ENCODE measurements at regions not wholly inside any gene's neighbourhood (a gene's known extent, or its start where the extent isn't known, plus 50 kb on each side); places are given as distances from the start of the nearest gene placed in this dataset.

DNA sequence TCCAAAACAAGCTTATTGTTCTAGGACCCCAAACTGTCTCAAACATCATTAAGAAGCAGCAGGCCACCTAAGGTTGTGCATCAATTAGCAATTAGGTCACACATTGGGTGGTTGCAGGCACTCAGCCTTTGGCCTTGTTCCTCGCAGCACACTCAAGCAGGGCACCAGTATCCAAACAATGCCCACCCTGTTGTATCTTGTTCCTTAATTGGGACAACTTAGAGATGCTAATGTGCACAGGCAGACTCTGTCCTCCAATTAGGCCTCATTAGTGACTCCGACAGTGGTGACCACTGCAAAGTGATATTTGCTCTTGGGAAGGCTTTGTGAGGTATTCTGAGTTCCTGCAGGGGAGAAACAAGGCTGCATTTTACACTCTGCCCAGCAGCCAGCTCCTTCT, 515.1 kb upstream of the PTBP2 start:
- H3K4me1 ChIP-seq (ENCODE audit: low read length), result no peaks in the 10 kb centered on the region
- TF ChIP-seq, protein P1, sequence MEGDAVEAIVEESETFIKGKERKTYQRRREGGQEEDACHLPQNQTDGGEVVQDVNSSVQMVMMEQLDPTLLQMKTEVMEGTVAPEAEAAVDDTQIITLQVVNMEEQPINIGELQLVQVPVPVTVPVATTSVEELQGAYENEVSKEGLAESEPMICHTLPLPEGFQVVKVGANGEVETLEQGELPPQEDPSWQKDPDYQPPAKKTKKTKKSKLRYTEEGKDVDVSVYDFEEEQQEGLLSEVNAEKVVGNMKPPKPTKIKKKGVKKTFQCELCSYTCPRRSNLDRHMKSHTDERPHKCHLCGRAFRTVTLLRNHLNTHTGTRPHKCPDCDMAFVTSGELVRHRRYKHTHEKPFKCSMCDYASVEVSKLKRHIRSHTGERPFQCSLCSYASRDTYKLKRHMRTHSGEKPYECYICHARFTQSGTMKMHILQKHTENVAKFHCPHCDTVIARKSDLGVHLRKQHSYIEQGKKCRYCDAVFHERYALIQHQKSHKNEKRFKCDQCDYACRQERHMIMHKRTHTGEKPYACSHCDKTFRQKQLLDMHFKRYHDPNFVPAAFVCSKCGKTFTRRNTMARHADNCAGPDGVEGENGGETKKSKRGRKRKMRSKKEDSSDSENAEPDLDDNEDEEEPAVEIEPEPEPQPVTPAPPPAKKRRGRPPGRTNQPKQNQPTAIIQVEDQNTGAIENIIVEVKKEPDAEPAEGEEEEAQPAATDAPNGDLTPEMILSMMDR (IDR thresholded peaks at IDR 0.05; ENCODE audit: low read depth, low read length), result no peak
- TF ChIP-seq EZH2phosphoT487 (IDR thresholded peaks at IDR 0.05; ENCODE audit: low read depth), result no peak
- no peak overlapping the region for H3K4me2 ChIP-seq (ENCODE audit: low read length)
- H3K4me3 ChIP-seq (ENCODE audit: low read length), result no peak overlapping the region
- no peaks in the 10 kb centered on the region for H3K79me2 ChIP-seq (ENCODE audit: low read length)
- no peaks in the 10 kb centered on the region for H3K9me3 ChIP-seq (ENCODE audit: insufficient read depth, low read length)
- H3K36me3 ChIP-seq (replicated peaks; ENCODE audit: low read depth, low read length), result no peaks in the 10 kb centered on the region
- no peaks in the 10 kb centered on the region for H3K27me3 ChIP-seq (ENCODE audit: low read depth, low read length)
- no peaks in the 10 kb centered on the region for H4K20me1 ChIP-seq (ENCODE audit: insufficient read depth, low read length)
- no peak overlapping the region for H3K27ac ChIP-seq (ENCODE audit: low read length)
- H2AFZ ChIP-seq (ENCODE audit: low read depth, low read length), result no peak overlapping the region
- H3K9ac ChIP-seq (ENCODE audit: low read length), result no peak overlapping the region

DNA sequence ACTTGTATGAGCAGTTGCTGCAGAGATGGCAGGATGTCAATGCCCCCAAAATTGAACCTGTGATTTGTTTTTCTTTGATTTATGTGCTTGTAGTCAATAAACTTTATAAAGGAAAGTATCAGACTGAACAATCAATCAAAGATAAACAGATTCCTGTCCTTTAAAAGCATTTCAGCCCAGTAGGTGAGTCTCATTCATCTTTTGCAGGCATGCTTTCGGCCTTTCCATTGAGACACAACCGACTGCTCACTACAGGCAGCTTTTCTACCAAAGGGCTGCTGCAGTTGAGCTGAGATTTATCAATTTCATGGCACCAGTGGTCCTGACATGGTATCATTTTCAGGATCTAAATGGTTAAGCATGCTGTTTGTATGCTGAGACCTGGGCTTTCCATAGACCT, 513.6 kb upstream of the PTBP2 start:
- Histone ChIP-seq H2AFZ (ENCODE audit: low read depth, low read length) (no peak overlapping the region), H4K20me1 (ENCODE audit: insufficient read depth, low read length) (no peaks in the 10 kb centered on the region), H3K27me3 (ENCODE audit: low read depth, low read length) (no peaks in the 10 kb centered on the region), H3K4me2 (ENCODE audit: low read length) (no peak overlapping the region), H3K27ac (ENCODE audit: low read length) (no peak overlapping the region), H3K4me3 (ENCODE audit: low read length) (no peak overlapping the region), H3K4me1 (ENCODE audit: low read length) (no peaks in the 10 kb centered on the region), H3K9me3 (ENCODE audit: insufficient read depth, low read length) (no peaks in the 10 kb centered on the region), H3K9ac (ENCODE audit: low read length) (no peak overlapping the region), H3K79me2 (ENCODE audit: low read length) (no peaks in the 10 kb centered on the region), H3K36me3 (replicated peaks; ENCODE audit: low read depth, low read length) (no peaks in the 10 kb centered on the region)
- TF ChIP-seq EZH2phosphoT487 (IDR thresholded peaks at IDR 0.05; ENCODE audit: low read depth), result no peak
- TF ChIP-seq, protein P1 (IDR thresholded peaks at IDR 0.05; ENCODE audit: low read depth, low read length), result no peak

DNA sequence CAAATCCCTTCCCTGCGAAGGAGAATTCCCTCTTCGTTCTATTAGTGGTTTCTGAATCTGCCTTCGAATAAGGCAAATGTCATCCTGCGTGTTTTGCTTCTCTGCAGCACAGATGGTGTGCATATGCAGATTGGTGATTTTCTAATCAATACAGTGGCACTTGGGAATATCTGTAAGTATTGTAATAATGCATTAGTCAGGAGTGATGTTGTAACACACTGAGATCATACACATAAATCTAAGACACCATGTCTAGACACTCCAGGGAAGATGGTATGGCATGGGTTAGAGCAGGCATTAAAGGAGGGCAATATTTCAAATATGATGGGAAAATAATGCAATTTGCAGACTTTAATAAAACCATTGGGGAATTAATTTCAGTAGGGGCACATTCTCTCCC, 513.2 kb upstream of the PTBP2 start:
- no peak for TF ChIP-seq EZH2phosphoT487 (IDR thresholded peaks at IDR 0.05; ENCODE audit: low read depth)
- TF ChIP-seq, protein P1 (IDR thresholded peaks at IDR 0.05; ENCODE audit: low read depth, low read length), result no peak
- Histone ChIP-seq H3K9ac (ENCODE audit: low read length) (no peak overlapping the region), H4K20me1 (ENCODE audit: insufficient read depth, low read length) (no peaks in the 10 kb centered on the region), H3K36me3 (replicated peaks; ENCODE audit: low read depth, low read length) (no peaks in the 10 kb centered on the region), H3K4me2 (ENCODE audit: low read length) (no peak overlapping the region), H3K27me3 (ENCODE audit: low read depth, low read length) (no peaks in the 10 kb centered on the region), H3K4me1 (ENCODE audit: low read length) (no peaks in the 10 kb centered on the region), H3K79me2 (ENCODE audit: low read length) (no peaks in the 10 kb centered on the region), H3K27ac (ENCODE audit: low read length) (no peak overlapping the region), H2AFZ (ENCODE audit: low read depth, low read length) (no peak overlapping the region), H3K9me3 (ENCODE audit: insufficient read depth, low read length) (no peaks in the 10 kb centered on the region), H3K4me3 (ENCODE audit: low read length) (no peak overlapping the region)

DNA sequence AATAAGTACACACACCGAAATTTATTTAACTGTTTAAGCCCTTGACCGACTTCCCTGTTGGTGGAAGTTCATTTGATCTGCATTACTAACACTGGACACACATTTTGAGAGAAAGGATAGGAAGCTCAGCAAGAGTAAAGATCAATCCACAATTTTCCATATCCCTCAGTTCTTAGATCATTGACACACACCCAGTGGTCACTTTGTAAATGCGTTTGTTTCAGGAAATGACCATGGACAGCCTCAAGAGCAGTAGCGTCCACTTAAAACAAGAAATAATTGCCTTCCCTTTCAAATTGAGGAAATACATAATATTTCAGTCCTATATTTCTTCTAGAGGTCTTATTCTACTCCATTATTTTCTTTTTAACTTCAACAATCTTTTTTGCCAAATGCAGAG, 511.5 kb upstream of the PTBP2 start:
- Histone ChIP-seq H4K20me1 (ENCODE audit: insufficient read depth, low read length) (no peaks in the 10 kb centered on the region), H2AFZ (ENCODE audit: low read depth, low read length) (no peak overlapping the region), H3K9me3 (ENCODE audit: insufficient read depth, low read length) (no peaks in the 10 kb centered on the region), H3K27me3 (ENCODE audit: low read depth, low read length) (no peaks in the 10 kb centered on the region), H3K9ac (ENCODE audit: low read length) (no peak overlapping the region), H3K27ac (ENCODE audit: low read length) (no peak overlapping the region), H3K4me2 (ENCODE audit: low read length) (no peak overlapping the region), H3K79me2 (ENCODE audit: low read length) (no peaks in the 10 kb centered on the region), H3K36me3 (replicated peaks; ENCODE audit: low read depth, low read length) (no peaks in the 10 kb centered on the region), H3K4me3 (ENCODE audit: low read length) (no peak overlapping the region), H3K4me1 (ENCODE audit: low read length) (no peaks in the 10 kb centered on the region)
- TF ChIP-seq EZH2phosphoT487 (IDR thresholded peaks at IDR 0.05; ENCODE audit: low read depth), result no peak
- TF ChIP-seq, protein P1 (IDR thresholded peaks at IDR 0.05; ENCODE audit: low read depth, low read length), result no peak
